Liver (tissue), 3 donors: ENCODE measurements at regions not wholly inside any gene's neighbourhood (a gene's known extent, or its start where the extent isn't known, plus 50 kb on each side); places are given as distances from the start of the nearest gene placed in this dataset.

Experiments used
- CTCF ChIP-seq: fragments of 150-350 bp; IDR thresholded peaks from 2 replicates; pipeline ENCODE4 v1.5.1; 2017; ENCODE audit warnings: improper control_type of control experiment, low read depth, low read length; ENCODE audit not compliant: missing input control
- GABPA ChIP-seq, 2 donors: IDR thresholded peaks in 1 of 2; conservative IDR thresholded peaks in 1 of 2; 2 replicates each; pipeline ENCODE4 v1.6.1; 2016; ENCODE audit warnings: antibody characterized with exemption in 2 of 2, mild to moderate bottlenecking in 1 of 2, moderate library complexity in 1 of 2
- HNF4G ChIP-seq: IDR thresholded peaks from 2 replicates; pipeline ENCODE4 v1.6.1; 2016; ENCODE audit warnings: antibody characterized with exemption
- NR2F2 ChIP-seq: IDR thresholded peaks from 2 replicates; pipeline ENCODE4 v1.6.1; 2016; ENCODE audit warnings: antibody characterized with exemption
- REST ChIP-seq: IDR thresholded peaks from 2 replicates; pipeline ENCODE4 v1.6.1; 2016; ENCODE audit warnings: antibody characterized with exemption, mild to moderate bottlenecking
- RXRA ChIP-seq, 2 donors: IDR thresholded peaks; 2 replicates each; pipeline ENCODE4 v1.6.1; 2017 to 2018; ENCODE audit warnings: antibody characterized with exemption in 2 of 2, mild to moderate bottlenecking in 1 of 2
- SP1 ChIP-seq: IDR thresholded peaks from 2 replicates; pipeline ENCODE4 v1.6.1; 2018; ENCODE audit warnings: antibody characterized with exemption, mild to moderate bottlenecking
- TF ChIP-seq, protein P1 (sequence below): IDR thresholded peaks from 2 replicates; pipeline ENCODE4 v1.6.1; 2016; ENCODE audit warnings: antibody characterized with exemption
- donor health status: healthy.
- donor health status: healthy.

- TF ChIP-seq CTCF (no peak), NR2F2 (no peak), RXRA (IDR thresholded peaks at IDR 0.05) (no peak), REST (no peak), GABPA (IDR thresholded peaks at IDR 0.05 in 1 of 2, conservative IDR thresholded peaks at IDR 0.05 in 1 of 2) (no peak), SP1 (no peak), HNF4G (no peak)
- TF ChIP-seq, protein P1, sequence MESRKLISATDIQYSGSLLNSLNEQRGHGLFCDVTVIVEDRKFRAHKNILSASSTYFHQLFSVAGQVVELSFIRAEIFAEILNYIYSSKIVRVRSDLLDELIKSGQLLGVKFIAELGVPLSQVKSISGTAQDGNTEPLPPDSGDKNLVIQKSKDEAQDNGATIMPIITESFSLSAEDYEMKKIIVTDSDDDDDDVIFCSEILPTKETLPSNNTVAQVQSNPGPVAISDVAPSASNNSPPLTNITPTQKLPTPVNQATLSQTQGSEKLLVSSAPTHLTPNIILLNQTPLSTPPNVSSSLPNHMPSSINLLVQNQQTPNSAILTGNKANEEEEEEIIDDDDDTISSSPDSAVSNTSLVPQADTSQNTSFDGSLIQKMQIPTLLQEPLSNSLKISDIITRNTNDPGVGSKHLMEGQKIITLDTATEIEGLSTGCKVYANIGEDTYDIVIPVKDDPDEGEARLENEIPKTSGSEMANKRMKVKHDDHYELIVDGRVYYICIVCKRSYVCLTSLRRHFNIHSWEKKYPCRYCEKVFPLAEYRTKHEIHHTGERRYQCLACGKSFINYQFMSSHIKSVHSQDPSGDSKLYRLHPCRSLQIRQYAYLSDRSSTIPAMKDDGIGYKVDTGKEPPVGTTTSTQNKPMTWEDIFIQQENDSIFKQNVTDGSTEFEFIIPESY, result no peak
These were observed 248.1 kb downstream of the MEIS1 start for GRCh38 chr2:66683064-66683463.
